ENCODE measurements at regions not wholly inside any gene's neighbourhood (a gene's known extent, or its start where the extent isn't known, plus 50 kb on each side); places are given as distances from the start of the nearest gene placed in this dataset.

GRCh38 chr5:93993161-93993560, 251.8 kb upstream of the POU5F2 start:
- TF ChIP-seq CTCF (IDR thresholded peaks at IDR 0.05) = no peak
- TF ChIP-seq POLR2A (IDR thresholded peaks at IDR 0.05) = no peak

Measured in lower leg skin (tissue), 3 donors.